NCI-H748 (cell line): ENCODE measurements at regions not wholly inside any gene's neighbourhood (a gene's known extent, or its start where the extent isn't known, plus 50 kb on each side); places are given as distances from the start of the nearest gene placed in this dataset.
"Not testable (repeated sequence)": the region's sequence is repeated elsewhere in the genome, so short reads cannot be mapped to it uniquely, and the experiment has no call there.

Source experiments
- DNase-seq: peaks from one replicate; lab custom pipeline; 2025; ENCODE audit not compliant: unreplicated experiment; lab: John Stamatoyannopoulos, UW

- DNase-seq = no peak
Observed at GRCh38 chr2:192828947-192829346, 634.2 kb upstream of the TMEFF2 start.

GRCh38 chr2:192828175-192828574, 633.4 kb upstream of the TMEFF2 start:
- no peak for DNase-seq

GRCh38 chr2:192827735-192828134, 633.0 kb upstream of the TMEFF2 start:
- no peak for DNase-seq

GRCh38 chr2:192814376-192814775, 619.6 kb upstream of the TMEFF2 start:
- DNase-seq = no peak

GRCh38 chr2:192813341-192813740, 618.6 kb upstream of the TMEFF2 start:
- no peak for DNase-seq

- no peak for DNase-seq
Observed at GRCh38 chr2:192809173-192809572, 614.4 kb upstream of the TMEFF2 start.

- DNase-seq = no peak
Observed at GRCh38 chr2:192783643-192784042, 588.9 kb upstream of the TMEFF2 start.

GRCh38 chr2:192775459-192776262, 580.9 kb upstream of the TMEFF2 start:
- DNase-seq = no peak

GRCh38 chr2:192775011-192775410, 580.3 kb upstream of the TMEFF2 start:
- DNase-seq = no peak

- DNase-seq = no peak
Observed at GRCh38 chr2:192773044-192773443, 578.3 kb upstream of the TMEFF2 start.

GRCh38 chr2:192749611-192750200, 555.0 kb upstream of the TMEFF2 start:
- peak; percentile 71 for DNase-seq

GRCh38 chr2:192741889-192742288, 547.2 kb upstream of the TMEFF2 start:
- peak; percentile 45 for DNase-seq

- DNase-seq = no peak
Observed at GRCh38 chr2:192735447-192735846, 540.7 kb upstream of the TMEFF2 start.

GRCh38 chr2:192729369-192729768, 534.6 kb upstream of the TMEFF2 start:
- peak; percentile 14 for DNase-seq

GRCh38 chr2:192725991-192726390, 531.3 kb upstream of the TMEFF2 start:
- DNase-seq = no peak

GRCh38 chr2:192719629-192720028, 524.9 kb upstream of the TMEFF2 start:
- DNase-seq = no peak

- DNase-seq = no peak
Observed at GRCh38 chr2:192718340-192718739, 523.6 kb upstream of the TMEFF2 start.

GRCh38 chr2:192700934-192701333, 506.2 kb upstream of the TMEFF2 start:
- no peak for DNase-seq

GRCh38 chr2:192697880-192698279, 503.1 kb upstream of the TMEFF2 start:
- no peak for DNase-seq

- DNase-seq = no peak
Observed at GRCh38 chr2:192696857-192697256, 502.1 kb upstream of the TMEFF2 start.

GRCh38 chr2:192687015-192687414, 492.3 kb upstream of the TMEFF2 start:
- DNase-seq = no peak

GRCh38 chr2:192682511-192682910, 487.8 kb upstream of the TMEFF2 start:
- DNase-seq = not testable (repeated sequence)

- no peak for DNase-seq
Observed at GRCh38 chr2:192675681-192676080, 480.9 kb upstream of the TMEFF2 start.
